Endothelial cell of umbilical vein (primary cell): ENCODE measurements at regions not wholly inside any gene's neighbourhood (a gene's known extent, or its start where the extent isn't known, plus 50 kb on each side); places are given as distances from the start of the nearest gene placed in this dataset.

Experiments used
- CTCF ChIP-seq, 2 donors: IDR thresholded peaks; 1 replicate in 1 of 2; 2 replicates in 1 of 2; pipeline ENCODE4 v1.5.1; 2011; ENCODE audit warnings: low read length in 2 of 2, mild to moderate bottlenecking in 2 of 2, moderate library complexity in 2 of 2, control low read depth in 1 of 2, inconsistent platforms in 1 of 2, low read depth in 1 of 2; ENCODE audit not compliant: insufficient read depth in 1 of 2; ENCODE audit errors: extremely low read depth in 1 of 2
- EZH2 ChIP-seq: IDR thresholded peaks from 2 replicates; pipeline ENCODE4 v1.6.1; 2012; ENCODE audit warnings: borderline replicate concordance, low read depth, mild to moderate bottlenecking, moderate library complexity, low read length, inconsistent platforms; ENCODE audit not compliant: severe bottlenecking
- FOS ChIP-seq: IDR thresholded peaks from 2 replicates; pipeline ENCODE4 v1.6.1; 2011; ENCODE audit warnings: mild to moderate bottlenecking, low read length, moderate library complexity, borderline replicate concordance; ENCODE audit not compliant: insufficient read depth
- GATA2 ChIP-seq: IDR thresholded peaks from 2 replicates; pipeline ENCODE4 v1.7.0; 2011; ENCODE audit warnings: low read depth, mild to moderate bottlenecking, moderate library complexity, mixed read lengths, low read length; ENCODE audit not compliant: insufficient read length, insufficient read depth
- JUN ChIP-seq: IDR thresholded peaks from 2 replicates; pipeline ENCODE4 v1.6.1; 2011; ENCODE audit warnings: borderline replicate concordance, low read depth; ENCODE audit not compliant: insufficient read length, insufficient read depth
- MYC ChIP-seq: IDR thresholded peaks from one replicate; pipeline ENCODE4 v1.6.1; 2011; ENCODE audit warnings: mild to moderate bottlenecking, low read depth, low read length
- POLR2A ChIP-seq: IDR thresholded peaks from 2 replicates; pipeline ENCODE4 v1.6.1; 2012; ENCODE audit warnings: low read depth, mild to moderate bottlenecking, control low read depth, low read length
- POLR2AphosphoS5 ChIP-seq: IDR thresholded peaks from 2 replicates; pipeline ENCODE4 v1.6.1; 2012; ENCODE audit warnings: low read depth, mild to moderate bottlenecking, control low read depth, low read length, moderate library complexity; ENCODE audit not compliant: insufficient read depth
- TF ChIP-seq, protein P1 (sequence below): IDR thresholded peaks from 2 replicates; pipeline ENCODE4 v1.6.1; 2011; ENCODE audit not compliant: insufficient read depth, insufficient read length

DNA sequence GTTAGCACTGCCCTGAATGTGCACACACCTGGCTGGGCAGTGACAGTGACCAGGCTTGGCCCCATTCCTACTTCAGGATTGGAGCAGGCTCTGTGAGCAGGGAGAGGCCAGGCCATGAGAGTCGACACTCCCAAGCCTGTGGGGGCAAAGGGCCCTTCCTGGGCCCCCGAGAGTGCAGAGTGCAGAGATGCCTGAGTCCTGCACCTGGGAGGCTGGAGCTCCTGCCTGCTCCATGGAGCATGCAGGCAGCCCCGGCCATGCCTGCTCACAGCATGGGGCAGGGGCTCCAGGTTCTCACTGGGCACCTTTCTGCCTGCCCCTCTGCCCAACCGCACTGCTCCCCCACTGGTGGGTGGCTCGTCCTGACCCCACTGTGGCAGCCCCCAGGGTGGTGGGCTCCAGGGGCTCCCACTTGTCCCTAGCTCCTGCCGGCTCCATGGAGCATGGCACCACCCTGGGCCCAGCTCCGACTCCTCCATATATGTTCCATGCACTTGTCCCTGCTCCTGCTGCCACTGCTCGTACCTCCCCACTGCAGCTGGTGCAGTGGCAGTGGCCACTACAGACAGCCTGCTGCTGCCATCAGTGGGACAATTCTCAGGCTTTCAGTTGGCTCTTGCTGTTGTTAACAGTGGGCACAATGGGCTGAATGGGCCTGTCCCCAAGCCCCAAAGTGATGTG lies 282.0 kb downstream of the RPRM start:
- TF ChIP-seq CTCF (IDR thresholded peaks at IDR 0.05; ENCODE audit: extremely low read depth in 1 of 2, insufficient read depth in 1 of 2, low read depth in 1 of 2, low read length in 2 of 2): no peak
- TF ChIP-seq POLR2A: no peak
- TF ChIP-seq FOS: no peak
- no peak for TF ChIP-seq POLR2AphosphoS5
- TF ChIP-seq EZH2: no peak
- no peak for TF ChIP-seq MYC
- TF ChIP-seq, protein P1, sequence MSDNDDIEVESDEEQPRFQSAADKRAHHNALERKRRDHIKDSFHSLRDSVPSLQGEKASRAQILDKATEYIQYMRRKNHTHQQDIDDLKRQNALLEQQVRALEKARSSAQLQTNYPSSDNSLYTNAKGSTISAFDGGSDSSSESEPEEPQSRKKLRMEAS: no peak
- no peak for TF ChIP-seq JUN
- TF ChIP-seq GATA2: no peak
